Activated T-cell treated with anti-CD3 and anti-CD28 coated beads, Interleukin-2, amount 50 U/mL, for 1 hour (primary cell): ENCODE measurements at regions not wholly inside any gene's neighbourhood (a gene's known extent, or its start where the extent isn't known, plus 50 kb on each side); places are given as distances from the start of the nearest gene placed in this dataset.
"Not testable (repeated sequence)": the region's sequence is repeated elsewhere in the genome, so short reads cannot be mapped to it uniquely, and the experiment has no call there.

ENCODE experiments used
- DNase-seq: peaks from one replicate; pipeline ENCODE4 v3.0.0-alpha.2; 2020

GRCh38 chr17:72458301-72458700 lies 337.5 kb downstream of the SOX9 start:
- no peak for DNase-seq

DNA sequence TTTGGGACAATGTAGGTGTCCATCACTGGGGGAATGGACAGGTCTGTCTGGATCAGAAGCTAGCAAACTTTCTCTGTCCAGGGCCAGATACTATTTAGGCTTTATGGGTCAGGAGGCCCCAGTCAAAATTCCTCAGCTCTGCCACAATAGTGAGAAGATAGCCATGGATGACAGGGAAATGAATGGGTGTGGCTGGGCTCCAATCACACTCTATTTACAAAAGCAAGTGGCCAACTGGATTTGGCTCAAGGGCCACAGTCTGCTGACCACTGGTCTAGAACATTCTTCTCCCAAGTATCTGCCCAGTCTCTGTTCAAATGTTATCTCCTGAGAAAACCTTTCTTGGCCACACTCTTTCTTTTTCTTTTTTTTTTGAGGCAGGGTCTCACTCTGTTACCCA lies 339.9 kb downstream of the SOX9 start:
- DNase-seq: no peak

DNA sequence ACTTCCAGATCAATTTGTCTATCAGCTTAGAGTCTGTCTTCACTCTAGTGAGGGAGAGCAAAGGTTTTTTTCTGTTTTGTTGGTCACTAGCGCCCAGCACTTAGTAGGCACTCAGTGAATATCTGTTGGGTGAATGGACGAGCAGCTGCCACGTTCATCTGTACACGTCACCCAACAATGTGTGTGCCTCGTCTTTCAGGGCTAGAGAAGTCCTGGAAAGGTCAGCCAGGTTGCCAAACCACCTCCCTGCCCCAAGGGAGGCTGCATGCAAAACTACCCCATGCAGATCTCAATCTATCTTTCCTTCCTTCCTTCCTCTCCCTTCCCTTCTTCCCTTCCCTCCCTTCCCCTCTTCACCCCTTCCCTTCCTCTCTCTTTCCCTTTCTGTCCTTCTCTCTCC lies 340.9 kb downstream of the SOX9 start:
- no peak for DNase-seq

DNA sequence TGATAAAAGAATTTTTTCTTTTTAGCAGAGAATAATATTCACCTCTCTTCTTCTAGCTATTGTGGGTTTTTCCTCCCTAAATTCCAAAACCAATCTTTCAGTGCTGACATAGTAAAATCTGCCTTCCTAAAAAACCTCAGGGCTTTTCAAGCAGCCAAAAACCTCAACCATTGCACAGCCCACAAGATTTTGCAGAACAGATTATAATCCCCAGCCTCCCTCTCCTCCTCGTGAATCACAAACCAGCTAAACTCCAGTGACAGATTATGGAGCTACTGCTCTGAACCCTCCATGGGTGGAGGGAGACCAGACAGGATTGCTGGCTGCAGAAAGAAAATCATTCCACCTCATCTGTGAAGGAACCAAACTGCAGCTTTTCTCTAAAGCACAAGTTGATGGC lies 341.6 kb downstream of the SOX9 start:
- no peak for DNase-seq

DNA sequence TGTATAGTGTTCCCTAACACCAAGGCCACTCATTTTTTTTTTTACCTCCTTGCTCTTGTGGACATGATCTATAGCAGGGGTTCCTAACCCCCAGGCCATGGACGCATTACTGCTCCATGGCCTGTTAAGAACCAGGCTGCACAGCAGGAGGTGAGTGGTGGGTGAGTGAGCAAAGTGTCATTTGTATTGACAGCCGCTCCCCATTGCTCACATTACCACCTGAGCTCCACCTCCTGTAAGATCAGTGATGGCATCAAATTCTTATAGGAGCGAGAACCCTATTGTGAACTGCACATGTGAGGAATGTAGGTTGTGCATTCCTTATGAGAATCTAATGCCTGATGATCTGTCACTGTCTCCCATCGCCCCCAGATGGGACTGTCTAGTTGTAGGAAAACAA lies 342.0 kb downstream of the SOX9 start:
- no peak for DNase-seq

- no peak for DNase-seq
Measured at GRCh38 chr17:72463287-72464102, 342.7 kb downstream of the SOX9 start.

- not testable (repeated sequence) for DNase-seq
Measured at GRCh38 chr17:72464221-72464620, 343.4 kb downstream of the SOX9 start.

GRCh38 chr17:72465191-72466024 lies 344.6 kb downstream of the SOX9 start:
- DNase-seq: no peak

DNA sequence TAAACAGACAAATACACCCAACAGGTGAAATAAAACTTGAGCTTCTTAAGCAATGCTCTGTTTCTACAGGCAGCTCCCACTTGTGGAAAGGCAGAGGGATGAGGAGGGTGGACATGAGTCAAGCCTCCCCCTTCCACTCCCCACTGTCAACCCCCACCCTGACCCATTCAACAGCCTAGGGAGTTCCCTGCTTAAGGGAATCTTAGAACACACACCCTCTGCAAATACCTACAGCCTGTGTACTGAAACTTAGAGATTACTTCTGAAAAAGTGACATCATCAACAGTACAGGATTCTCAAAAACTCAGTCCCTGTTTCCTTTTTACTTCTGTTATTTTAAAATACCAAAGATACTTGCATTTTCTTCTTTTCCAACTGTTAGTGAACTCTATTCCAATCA lies 345.4 kb downstream of the SOX9 start:
- DNase-seq: no peak

DNA sequence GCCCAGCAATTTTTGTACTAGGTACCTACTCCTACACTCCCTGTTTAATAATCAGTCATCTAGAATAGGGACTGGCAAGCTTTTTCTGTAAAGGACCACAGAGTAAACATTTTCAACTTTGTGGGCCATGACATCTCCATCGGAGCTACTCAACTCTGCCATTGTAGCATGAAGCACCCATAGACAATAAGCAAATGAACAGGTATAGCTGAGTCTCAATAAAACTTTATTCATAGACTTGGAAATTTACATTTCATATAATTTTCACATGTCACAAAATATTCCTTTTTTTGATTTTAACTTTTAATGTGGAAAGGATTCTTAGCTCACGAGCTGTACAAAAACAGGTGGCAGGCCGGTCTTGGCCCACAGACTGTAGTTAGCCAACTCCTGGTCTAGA lies 345.8 kb downstream of the SOX9 start:
- DNase-seq: no peak

- DNase-seq: no peak
Measured at GRCh38 chr17:72467841-72468653, 347.2 kb downstream of the SOX9 start.

GRCh38 chr17:72468841-72469240 lies 348.0 kb downstream of the SOX9 start:
- DNase-seq: no peak

GRCh38 chr17:72470121-72470705 lies 349.4 kb downstream of the SOX9 start:
- no peak for DNase-seq

DNA sequence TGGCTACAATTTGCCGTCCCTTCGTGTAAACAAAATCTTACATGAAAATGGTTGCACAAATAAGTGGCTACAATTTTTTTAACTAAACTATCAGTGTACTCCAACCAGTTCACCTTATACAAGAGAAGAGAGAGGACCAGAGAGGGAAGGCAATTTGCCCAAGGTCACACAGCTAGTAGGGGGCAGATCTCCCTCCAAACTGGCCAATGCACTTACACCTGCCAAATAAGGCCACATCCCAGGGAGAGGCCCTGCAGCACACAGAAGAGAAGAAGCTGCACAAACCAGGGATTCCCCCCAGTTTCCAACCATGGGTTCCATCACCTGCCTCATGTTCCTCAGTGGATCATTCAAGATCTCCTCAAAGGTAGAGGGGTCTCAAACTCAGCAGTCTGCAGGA lies 349.9 kb downstream of the SOX9 start:
- no peak for DNase-seq

- DNase-seq: no peak
Measured at GRCh38 chr17:72471296-72471695, 350.5 kb downstream of the SOX9 start.

- no peak for DNase-seq
Measured at GRCh38 chr17:72472106-72472505, 351.3 kb downstream of the SOX9 start.

DNA sequence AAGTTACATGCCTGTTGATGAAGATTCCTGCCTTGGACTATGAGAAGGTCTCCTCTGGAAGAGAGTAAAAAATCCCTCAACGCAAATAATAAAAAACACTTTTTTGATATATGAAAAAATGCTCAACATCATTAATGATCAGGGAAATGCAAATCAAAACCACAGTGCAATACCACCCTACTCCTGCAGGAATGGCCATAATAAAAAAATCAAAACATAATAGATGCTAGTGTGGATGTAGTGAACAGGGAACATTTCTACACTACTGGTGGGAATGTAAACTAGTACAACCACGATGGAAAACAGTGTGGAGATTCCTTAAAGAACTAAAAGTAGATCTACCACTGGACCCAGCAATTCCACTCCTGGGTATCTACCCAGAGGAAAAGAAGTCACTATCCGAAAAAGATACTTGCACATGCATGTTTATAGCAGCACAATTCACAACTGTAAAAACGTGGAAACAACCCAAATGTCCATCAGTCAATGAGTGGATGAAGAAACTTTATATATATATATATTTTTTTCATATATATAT lies 352.1 kb downstream of the SOX9 start:
- DNase-seq: not testable (repeated sequence)

GRCh38 chr17:72474243-72474642 lies 353.4 kb downstream of the SOX9 start:
- DNase-seq: no peak

GRCh38 chr17:72474719-72475477 lies 354.1 kb downstream of the SOX9 start:
- no peak for DNase-seq

DNA sequence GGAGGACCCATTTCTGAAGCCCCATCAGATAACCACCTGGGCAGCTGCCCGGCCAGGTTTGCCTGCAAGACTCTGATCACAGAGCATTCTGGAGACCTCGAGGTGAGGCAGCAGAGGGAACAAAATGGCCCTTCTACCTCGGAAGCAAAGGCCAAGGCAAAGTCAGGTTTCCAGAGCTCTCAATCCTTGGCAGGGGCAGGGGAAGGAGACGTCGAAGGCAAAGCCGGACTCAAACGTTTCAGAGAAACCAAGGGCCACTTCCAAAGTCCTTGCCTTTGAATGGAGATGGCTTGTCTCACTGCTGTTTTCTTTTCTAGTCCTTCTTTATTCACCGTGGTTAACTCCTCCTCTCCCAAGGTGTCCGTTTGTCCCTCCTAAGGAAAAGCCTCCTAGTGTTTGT lies 355.3 kb downstream of the SOX9 start:
- no peak for DNase-seq

DNA sequence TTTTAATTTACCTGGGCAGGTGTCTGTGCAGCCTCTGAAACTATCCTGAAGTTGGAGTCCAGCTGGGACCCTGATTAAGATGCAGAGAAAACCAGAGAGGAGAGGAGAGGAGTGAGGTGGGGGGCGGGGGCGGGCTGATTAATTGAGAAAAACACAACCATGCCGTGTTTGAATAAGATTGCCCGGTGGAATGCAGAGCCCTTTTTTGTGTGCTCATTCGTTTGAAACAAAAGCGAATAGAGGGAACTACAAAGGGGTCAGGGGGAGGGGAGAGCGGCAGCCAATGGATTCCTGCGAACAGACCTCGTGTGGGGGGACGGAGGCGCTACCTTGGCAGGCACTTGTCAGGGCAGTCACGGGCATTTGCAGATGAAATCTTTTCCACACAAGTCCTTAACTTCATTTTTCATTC lies 355.8 kb downstream of the SOX9 start:
- DNase-seq: no peak

- DNase-seq: no peak
Measured at GRCh38 chr17:72477491-72477890, 356.7 kb downstream of the SOX9 start.
